Vagina (tissue), 2 donors: ENCODE measurements at regions not wholly inside any gene's neighbourhood (a gene's known extent, or its start where the extent isn't known, plus 50 kb on each side); places are given as distances from the start of the nearest gene placed in this dataset.

Source experiments
- POLR2A ChIP-seq, 2 donors: fragments of 450-650 bp; IDR thresholded peaks; one replicate each; pipeline ENCODE4 v1.6.1; 2017; ENCODE audit warnings: antibody characterized with exemption in 2 of 2, mild to moderate bottlenecking in 2 of 2, moderate library complexity in 2 of 2
- POLR2AphosphoS5 ChIP-seq, 2 donors: sonication (generic); formaldehyde crosslinking; IDR thresholded peaks; one replicate each; pipeline ENCODE4 v1.9.0; 2017; ENCODE audit warnings: antibody characterized with exemption in 2 of 2, mild to moderate bottlenecking in 2 of 2, low read depth in 1 of 2; ENCODE audit not compliant: insufficient read depth in 1 of 2
- TF ChIP-seq, protein P1 (sequence below), 3 experiments: fragments of 450-650 bp in 2 of 3; fragments of 200-600 bp in 1 of 3; sonication (generic) in 1 of 3; IDR thresholded peaks; one replicate each; pipeline ENCODE4 v1.5.1; 2017 to 2019; ENCODE audit warnings: antibody characterized with exemption in 3 of 3, mild to moderate bottlenecking in 2 of 3, moderate library complexity in 2 of 3

DNA sequence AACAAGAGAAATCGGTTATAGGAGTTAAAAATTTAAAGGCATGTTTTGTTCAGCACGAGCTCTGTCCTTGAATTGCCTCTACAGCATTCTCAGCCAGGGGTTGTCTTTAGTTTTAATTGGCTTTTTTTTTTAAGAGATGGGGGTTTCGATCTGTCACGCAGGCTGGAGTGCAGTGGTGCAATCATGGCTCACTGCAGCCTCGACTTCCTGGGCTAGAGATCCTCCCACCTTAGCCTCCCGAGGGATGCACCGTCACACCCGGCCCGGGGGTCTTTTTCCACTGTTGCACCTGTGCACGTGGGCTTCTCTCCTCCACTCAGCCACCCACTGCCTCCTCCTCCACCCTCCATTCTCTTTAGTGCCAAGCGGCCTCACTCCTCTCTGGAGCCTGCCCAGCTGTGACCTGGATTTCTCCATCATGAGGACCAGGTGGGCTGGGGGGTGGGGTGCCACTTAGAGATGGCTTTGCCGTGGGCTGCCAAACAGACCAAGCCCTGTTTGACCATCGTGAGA lies 106.8 kb upstream of the SEC14L1 start:
- TF ChIP-seq, protein P1, sequence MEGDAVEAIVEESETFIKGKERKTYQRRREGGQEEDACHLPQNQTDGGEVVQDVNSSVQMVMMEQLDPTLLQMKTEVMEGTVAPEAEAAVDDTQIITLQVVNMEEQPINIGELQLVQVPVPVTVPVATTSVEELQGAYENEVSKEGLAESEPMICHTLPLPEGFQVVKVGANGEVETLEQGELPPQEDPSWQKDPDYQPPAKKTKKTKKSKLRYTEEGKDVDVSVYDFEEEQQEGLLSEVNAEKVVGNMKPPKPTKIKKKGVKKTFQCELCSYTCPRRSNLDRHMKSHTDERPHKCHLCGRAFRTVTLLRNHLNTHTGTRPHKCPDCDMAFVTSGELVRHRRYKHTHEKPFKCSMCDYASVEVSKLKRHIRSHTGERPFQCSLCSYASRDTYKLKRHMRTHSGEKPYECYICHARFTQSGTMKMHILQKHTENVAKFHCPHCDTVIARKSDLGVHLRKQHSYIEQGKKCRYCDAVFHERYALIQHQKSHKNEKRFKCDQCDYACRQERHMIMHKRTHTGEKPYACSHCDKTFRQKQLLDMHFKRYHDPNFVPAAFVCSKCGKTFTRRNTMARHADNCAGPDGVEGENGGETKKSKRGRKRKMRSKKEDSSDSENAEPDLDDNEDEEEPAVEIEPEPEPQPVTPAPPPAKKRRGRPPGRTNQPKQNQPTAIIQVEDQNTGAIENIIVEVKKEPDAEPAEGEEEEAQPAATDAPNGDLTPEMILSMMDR (IDR thresholded peaks at IDR 0.05), result no peak
- no peak for TF ChIP-seq POLR2A (IDR thresholded peaks at IDR 0.05)
- no peak for TF ChIP-seq POLR2AphosphoS5 (IDR thresholded peaks at IDR 0.05; ENCODE audit: insufficient read depth in 1 of 2, low read depth in 1 of 2)
